ENCODE measurements at regions not wholly inside any gene's neighbourhood (a gene's known extent, or its start where the extent isn't known, plus 50 kb on each side); places are given as distances from the start of the nearest gene placed in this dataset.

- H3K4me2 ChIP-seq (ENCODE audit: low read depth, low read length, poor library complexity, severe bottlenecking) = no peak overlapping the region
- no peak overlapping the region for H3K9ac ChIP-seq (ENCODE audit: low read length)
- no peaks in the 10 kb centered on the region for H3K27me3 ChIP-seq (ENCODE audit: low read length)
- H3K79me2 ChIP-seq (ENCODE audit: low read length) = no peaks in the 10 kb centered on the region
- H3K36me3 ChIP-seq (ENCODE audit: insufficient read depth, low read length) = no peaks in the 10 kb centered on the region
- no peak overlapping the region for H3K4me3 ChIP-seq (ENCODE audit: low read length)
- DNase-seq = no peak
- no peak overlapping the region for H3K27ac ChIP-seq (ENCODE audit: low read length)
- no peaks in the 10 kb centered on the region for H3K9me3 ChIP-seq (ENCODE audit: low read length)
- H3K9me2 ChIP-seq (replicated peaks; ENCODE audit: insufficient read depth, low read length) = no peaks in the 10 kb centered on the region
- no peak overlapping the region for H2AFZ ChIP-seq (ENCODE audit: low read length)
- no peaks in the 10 kb centered on the region for H3K4me1 ChIP-seq (ENCODE audit: low read length)
- no peaks in the 10 kb centered on the region for H4K20me1 ChIP-seq (ENCODE audit: insufficient read depth, low read depth, low read length)
Observed at GRCh38 chr4:110978761-110979160, 355.9 kb upstream of the PITX2 start.

DNA sequence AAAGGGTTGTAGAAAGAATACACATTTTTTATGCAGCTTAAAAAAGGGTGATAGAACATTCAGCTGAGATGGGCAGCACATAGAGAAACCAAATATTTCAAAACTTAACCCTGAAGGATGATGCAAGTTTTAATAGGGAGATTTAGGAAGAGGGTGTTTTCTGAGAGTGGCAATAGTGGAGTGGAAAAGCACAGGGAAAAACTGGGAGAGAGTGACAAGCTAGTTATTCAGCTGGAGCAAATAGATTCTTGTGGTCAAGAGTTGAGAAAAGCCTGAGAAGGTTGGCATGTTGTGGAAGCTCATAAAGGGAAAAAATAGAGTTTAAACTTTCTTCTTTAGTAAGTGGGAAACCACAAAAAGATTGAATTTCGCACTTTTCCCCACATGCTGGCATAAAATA is 359.6 kb upstream of the PITX2 start:
- Histone ChIP-seq H2AFZ (ENCODE audit: low read length) (no peak overlapping the region), H3K9me2 (replicated peaks; ENCODE audit: insufficient read depth, low read length) (no peaks in the 10 kb centered on the region), H3K4me1 (ENCODE audit: low read length) (no peaks in the 10 kb centered on the region), H3K36me3 (ENCODE audit: insufficient read depth, low read length) (no peaks in the 10 kb centered on the region), H3K9ac (ENCODE audit: low read length) (no peak overlapping the region), H3K4me3 (ENCODE audit: low read length) (no peak overlapping the region), H3K9me3 (ENCODE audit: low read length) (no peaks in the 10 kb centered on the region), H3K27ac (ENCODE audit: low read length) (no peak overlapping the region), H3K79me2 (ENCODE audit: low read length) (no peaks in the 10 kb centered on the region), H3K27me3 (ENCODE audit: low read length) (no peaks in the 10 kb centered on the region), H4K20me1 (ENCODE audit: insufficient read depth, low read depth, low read length) (no peaks in the 10 kb centered on the region), H3K4me2 (ENCODE audit: low read depth, low read length, poor library complexity, severe bottlenecking) (no peak overlapping the region)
- DNase-seq = no peak

GRCh38 chr4:110988722-110989121 is 365.8 kb upstream of the PITX2 start:
- H4K20me1 ChIP-seq (ENCODE audit: insufficient read depth, low read depth, low read length) = no peaks in the 10 kb centered on the region
- no peaks in the 10 kb centered on the region for H3K9me2 ChIP-seq (replicated peaks; ENCODE audit: insufficient read depth, low read length)
- no peak for DNase-seq
- no peaks in the 10 kb centered on the region for H3K36me3 ChIP-seq (ENCODE audit: insufficient read depth, low read length)
- no peaks in the 10 kb centered on the region for H3K79me2 ChIP-seq (ENCODE audit: low read length)
- no peak overlapping the region for H2AFZ ChIP-seq (ENCODE audit: low read length)
- H3K4me3 ChIP-seq (ENCODE audit: low read length) = no peak overlapping the region
- H3K4me2 ChIP-seq (ENCODE audit: low read depth, low read length, poor library complexity, severe bottlenecking) = no peak overlapping the region
- no peaks in the 10 kb centered on the region for H3K9me3 ChIP-seq (ENCODE audit: low read length)
- H3K9ac ChIP-seq (ENCODE audit: low read length) = no peak overlapping the region
- H3K27ac ChIP-seq (ENCODE audit: low read length) = no peak overlapping the region
- H3K27me3 ChIP-seq (ENCODE audit: low read length) = no peaks in the 10 kb centered on the region
- no peaks in the 10 kb centered on the region for H3K4me1 ChIP-seq (ENCODE audit: low read length)

GRCh38 chr4:110989125-110989524 is 366.2 kb upstream of the PITX2 start:
- no peaks in the 10 kb centered on the region for H4K20me1 ChIP-seq (ENCODE audit: insufficient read depth, low read depth, low read length)
- H3K36me3 ChIP-seq (ENCODE audit: insufficient read depth, low read length) = no peaks in the 10 kb centered on the region
- H3K9me3 ChIP-seq (ENCODE audit: low read length) = no peaks in the 10 kb centered on the region
- no peaks in the 10 kb centered on the region for H3K79me2 ChIP-seq (ENCODE audit: low read length)
- H3K4me1 ChIP-seq (ENCODE audit: low read length) = no peaks in the 10 kb centered on the region
- H3K9ac ChIP-seq (ENCODE audit: low read length) = no peak overlapping the region
- no peak overlapping the region for H3K4me2 ChIP-seq (ENCODE audit: low read depth, low read length, poor library complexity, severe bottlenecking)
- H3K27me3 ChIP-seq (ENCODE audit: low read length) = no peaks in the 10 kb centered on the region
- H3K9me2 ChIP-seq (replicated peaks; ENCODE audit: insufficient read depth, low read length) = no peaks in the 10 kb centered on the region
- H3K4me3 ChIP-seq (ENCODE audit: low read length) = no peak overlapping the region
- no peak overlapping the region for H2AFZ ChIP-seq (ENCODE audit: low read length)
- no peak overlapping the region for H3K27ac ChIP-seq (ENCODE audit: low read length)
- no peak for DNase-seq

DNA sequence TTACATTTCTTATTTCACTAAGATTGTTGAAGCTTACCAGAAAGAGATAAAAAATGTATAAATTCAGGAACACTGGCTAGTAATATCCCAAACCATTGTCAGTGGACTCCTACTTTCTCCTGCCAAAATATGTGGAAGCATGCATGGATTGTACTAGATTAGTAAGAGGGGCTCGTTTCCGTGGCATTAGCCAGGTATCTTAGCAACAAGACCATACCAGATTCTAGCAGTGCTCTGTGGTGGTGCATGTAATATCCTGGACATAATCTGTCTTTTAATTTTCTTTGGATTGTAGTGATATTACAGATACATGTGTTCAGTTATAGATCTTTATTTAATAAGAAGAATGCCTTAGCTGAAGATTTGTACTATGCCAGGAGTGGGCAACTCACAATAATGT is 371.9 kb upstream of the PITX2 start:
- no peaks in the 10 kb centered on the region for H3K79me2 ChIP-seq (ENCODE audit: low read length)

DNA sequence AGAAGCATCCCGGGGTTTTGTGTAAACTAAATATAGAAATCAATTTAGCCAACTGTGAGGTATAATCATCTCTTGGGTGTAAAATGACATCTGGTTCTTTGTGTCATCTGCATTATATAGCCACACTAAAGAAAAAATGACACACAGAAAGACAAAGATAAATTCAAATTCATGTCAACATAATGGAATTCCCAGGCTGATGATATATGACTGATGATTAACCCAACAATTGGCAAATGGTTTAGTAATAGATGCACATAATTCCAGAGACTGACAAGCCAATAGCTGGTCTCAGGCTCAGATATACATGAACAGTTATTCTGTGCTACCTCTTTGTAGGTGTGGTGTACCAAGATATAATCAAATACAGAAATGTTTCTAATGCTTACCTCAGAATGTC is 375.4 kb upstream of the PITX2 start:
- H3K9me3 ChIP-seq (ENCODE audit: low read length) = no peaks in the 10 kb centered on the region
- no peaks in the 10 kb centered on the region for H3K79me2 ChIP-seq (ENCODE audit: low read length)

More for the DNA sequence above, 371.9 kb upstream of the PITX2 start:
- Histone ChIP-seq H2AFZ (ENCODE audit: low read length) (no peak overlapping the region), H4K20me1 (ENCODE audit: insufficient read depth, low read depth, low read length) (no peaks in the 10 kb centered on the region), H3K36me3 (ENCODE audit: insufficient read depth, low read length) (no peaks in the 10 kb centered on the region), H3K27ac (ENCODE audit: low read length) (no peak overlapping the region), H3K4me3 (ENCODE audit: low read length) (no peak overlapping the region), H3K4me2 (ENCODE audit: low read depth, low read length, poor library complexity, severe bottlenecking) (no peak overlapping the region), H3K9me2 (replicated peaks; ENCODE audit: insufficient read depth, low read length) (no peaks in the 10 kb centered on the region), H3K9me3 (ENCODE audit: low read length) (no peaks in the 10 kb centered on the region), H3K4me1 (ENCODE audit: low read length) (no peaks in the 10 kb centered on the region), H3K9ac (ENCODE audit: low read length) (no peak overlapping the region), H3K27me3 (ENCODE audit: low read length) (no peaks in the 10 kb centered on the region)
- DNase-seq = no peak

DNA sequence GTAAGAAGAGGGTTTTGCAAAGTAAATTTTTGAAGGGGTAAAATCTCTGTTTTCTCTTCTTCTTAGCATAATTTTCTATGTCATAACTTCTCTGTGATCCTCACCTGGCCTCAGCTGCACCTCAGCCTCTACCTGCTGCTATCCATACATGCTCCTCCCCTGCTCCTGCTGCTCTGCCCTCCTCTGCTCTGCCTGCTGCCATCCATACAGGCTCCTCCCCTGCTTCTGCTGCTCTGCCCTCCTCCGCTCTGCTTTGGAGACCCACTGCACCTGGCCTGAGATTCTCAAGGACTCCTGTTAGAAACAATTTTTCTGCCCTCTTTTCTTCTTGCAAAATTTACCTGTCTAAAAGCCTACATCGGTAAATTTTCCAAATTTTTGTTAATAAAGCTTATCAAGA is 388.6 kb upstream of the PITX2 start:
- H4K20me1 ChIP-seq (ENCODE audit: insufficient read depth, low read depth, low read length) = no peaks in the 10 kb centered on the region

More for the DNA sequence above, 375.4 kb upstream of the PITX2 start:
- no peaks in the 10 kb centered on the region for H3K27me3 ChIP-seq (ENCODE audit: low read length)
- H3K9me2 ChIP-seq (replicated peaks; ENCODE audit: insufficient read depth, low read length) = no peaks in the 10 kb centered on the region
- H3K4me1 ChIP-seq (ENCODE audit: low read length) = no peaks in the 10 kb centered on the region
- H2AFZ ChIP-seq (ENCODE audit: low read length) = no peak overlapping the region
- no peak overlapping the region for H3K27ac ChIP-seq (ENCODE audit: low read length)
- no peaks in the 10 kb centered on the region for H4K20me1 ChIP-seq (ENCODE audit: insufficient read depth, low read depth, low read length)
- H3K4me3 ChIP-seq (ENCODE audit: low read length) = no peak overlapping the region
- no peak overlapping the region for H3K4me2 ChIP-seq (ENCODE audit: low read depth, low read length, poor library complexity, severe bottlenecking)
- H3K36me3 ChIP-seq (ENCODE audit: insufficient read depth, low read length) = no peaks in the 10 kb centered on the region
- no peak overlapping the region for H3K9ac ChIP-seq (ENCODE audit: low read length)
- no peak for DNase-seq

GRCh38 chr4:111013846-111014245 is 391.0 kb upstream of the PITX2 start:
- DNase-seq = no peak
- Histone ChIP-seq H3K9me2 (replicated peaks; ENCODE audit: insufficient read depth, low read length) (no peaks in the 10 kb centered on the region), H4K20me1 (ENCODE audit: insufficient read depth, low read depth, low read length) (no peaks in the 10 kb centered on the region), H3K9me3 (ENCODE audit: low read length) (no peaks in the 10 kb centered on the region), H3K27me3 (ENCODE audit: low read length) (no peaks in the 10 kb centered on the region), H3K79me2 (ENCODE audit: low read length) (no peaks in the 10 kb centered on the region), H3K9ac (ENCODE audit: low read length) (no peak overlapping the region), H3K27ac (ENCODE audit: low read length) (no peak overlapping the region), H3K4me1 (ENCODE audit: low read length) (no peaks in the 10 kb centered on the region), H3K4me3 (ENCODE audit: low read length) (no peak overlapping the region), H3K36me3 (ENCODE audit: insufficient read depth, low read length) (no peaks in the 10 kb centered on the region), H3K4me2 (ENCODE audit: low read depth, low read length, poor library complexity, severe bottlenecking) (no peak overlapping the region), H2AFZ (ENCODE audit: low read length) (no peak overlapping the region)

More for the DNA sequence above, 388.6 kb upstream of the PITX2 start:
- DNase-seq = no peak
- no peaks in the 10 kb centered on the region for H3K9me2 ChIP-seq (replicated peaks; ENCODE audit: insufficient read depth, low read length)
- H3K9me3 ChIP-seq (ENCODE audit: low read length) = no peaks in the 10 kb centered on the region
- H3K36me3 ChIP-seq (ENCODE audit: insufficient read depth, low read length) = no peaks in the 10 kb centered on the region
- H3K4me1 ChIP-seq (ENCODE audit: low read length) = no peaks in the 10 kb centered on the region
- no peak overlapping the region for H3K9ac ChIP-seq (ENCODE audit: low read length)
- H3K4me3 ChIP-seq (ENCODE audit: low read length) = no peak overlapping the region
- H3K27me3 ChIP-seq (ENCODE audit: low read length) = no peaks in the 10 kb centered on the region
- H3K4me2 ChIP-seq (ENCODE audit: low read depth, low read length, poor library complexity, severe bottlenecking) = no peak overlapping the region
- H2AFZ ChIP-seq (ENCODE audit: low read length) = no peak overlapping the region
- no peak overlapping the region for H3K27ac ChIP-seq (ENCODE audit: low read length)
- no peaks in the 10 kb centered on the region for H3K79me2 ChIP-seq (ENCODE audit: low read length)

GRCh38 chr4:111014537-111014936 is 391.7 kb upstream of the PITX2 start:
- Histone ChIP-seq H3K9me2 (replicated peaks; ENCODE audit: insufficient read depth, low read length) (no peaks in the 10 kb centered on the region), H3K27ac (ENCODE audit: low read length) (no peak overlapping the region), H3K79me2 (ENCODE audit: low read length) (no peaks in the 10 kb centered on the region), H3K4me2 (ENCODE audit: low read depth, low read length, poor library complexity, severe bottlenecking) (no peak overlapping the region), H3K9me3 (ENCODE audit: low read length) (no peaks in the 10 kb centered on the region), H3K9ac (ENCODE audit: low read length) (no peak overlapping the region), H2AFZ (ENCODE audit: low read length) (no peak overlapping the region), H3K4me1 (ENCODE audit: low read length) (no peaks in the 10 kb centered on the region), H4K20me1 (ENCODE audit: insufficient read depth, low read depth, low read length) (no peaks in the 10 kb centered on the region), H3K4me3 (ENCODE audit: low read length) (no peak overlapping the region), H3K36me3 (ENCODE audit: insufficient read depth, low read length) (no peaks in the 10 kb centered on the region), H3K27me3 (ENCODE audit: low read length) (no peaks in the 10 kb centered on the region)
- DNase-seq = no peak

All from Karpas-422 (cell line).